GM23248 (cell line): ENCODE measurements at regions not wholly inside any gene's neighbourhood (a gene's known extent, or its start where the extent isn't known, plus 50 kb on each side); places are given as distances from the start of the nearest gene placed in this dataset.

Experiments used
- EZH2 ChIP-seq: fragments of 200-600 bp; sonication (generic); IDR thresholded peaks from 2 replicates; pipeline ENCODE4 v1.6.1; 2018; ENCODE audit warnings: antibody characterized with exemption, mild to moderate bottlenecking; ENCODE audit not compliant: insufficient read depth, poor library complexity, severe bottlenecking
- EZH2phosphoT487 ChIP-seq: fragments of 200-600 bp; sonication (generic); IDR thresholded peaks from 2 replicates; pipeline ENCODE4 v1.6.1; 2018; ENCODE audit warnings: antibody characterized with exemption, moderate library complexity, mild to moderate bottlenecking, low read depth; ENCODE audit not compliant: insufficient read depth

DNA sequence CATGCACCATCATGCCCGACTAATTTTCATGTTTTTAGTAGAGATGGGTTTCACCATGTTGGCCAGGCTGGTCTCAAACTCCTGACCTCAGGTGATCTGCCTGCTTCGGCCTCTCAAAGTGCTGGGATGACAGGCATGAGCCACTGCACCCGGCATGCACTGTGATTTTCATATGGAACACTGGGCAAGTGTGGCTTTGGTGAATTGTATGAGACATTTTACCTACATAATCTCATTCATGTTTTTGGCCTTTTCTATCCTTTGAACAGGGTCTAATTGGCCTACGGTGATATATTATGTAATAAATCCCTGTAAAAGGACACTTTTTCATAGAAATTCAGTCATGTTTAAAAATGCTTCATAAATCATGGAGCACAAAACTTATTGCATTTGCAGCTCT is 128.7 kb upstream of the SEMA6A start:
- TF ChIP-seq EZH2 (no peak), EZH2phosphoT487 (no peak)
